ENCODE measurements at regions not wholly inside any gene's neighbourhood (a gene's known extent, or its start where the extent isn't known, plus 50 kb on each side); places are given as distances from the start of the nearest gene placed in this dataset.

GRCh38 chr10:84704101-84704500, 375.7 kb downstream of the CCSER2 start:
- Histone ChIP-seq H3K4me3 (no peak overlapping the region), H3K4me1 (ENCODE audit: insufficient read depth) (no peaks in the 10 kb centered on the region), H3K9me2 (replicated peaks; ENCODE audit: insufficient read depth) (no peaks in the 10 kb centered on the region), H3K27me3 (no peaks in the 10 kb centered on the region), H4K20me1 (ENCODE audit: insufficient read depth, poor library complexity, severe bottlenecking) (no peaks in the 10 kb centered on the region), H3K79me2 (no peaks in the 10 kb centered on the region), H3K9me3 (ENCODE audit: low read depth) (no peaks in the 10 kb centered on the region), H3K36me3 (replicated peaks; ENCODE audit: insufficient read depth, low read depth) (no peaks in the 10 kb centered on the region), H2AFZ (no peak overlapping the region), H3K27ac (no peak overlapping the region), H3K4me2 (no peak overlapping the region)
- WGBS (ENCODE audit: low lambda C conversion rate, missing lambda C conversion rate), result 81% methylated on average over 3 of the region's 3 CpGs
- DNase-seq (ENCODE audit: low spot score), result no peak
- TF ChIP-seq EZH2phosphoT487 (IDR thresholded peaks at IDR 0.05; ENCODE audit: low read depth, severe bottlenecking, unreplicated experiment), result no peak
- TF ChIP-seq EZH2 (IDR thresholded peaks at IDR 0.05; ENCODE audit: borderline replicate concordance), result no peak
- no peak for TF ChIP-seq CTCF (IDR thresholded peaks at IDR 0.05; ENCODE audit: poor library complexity)

DNA sequence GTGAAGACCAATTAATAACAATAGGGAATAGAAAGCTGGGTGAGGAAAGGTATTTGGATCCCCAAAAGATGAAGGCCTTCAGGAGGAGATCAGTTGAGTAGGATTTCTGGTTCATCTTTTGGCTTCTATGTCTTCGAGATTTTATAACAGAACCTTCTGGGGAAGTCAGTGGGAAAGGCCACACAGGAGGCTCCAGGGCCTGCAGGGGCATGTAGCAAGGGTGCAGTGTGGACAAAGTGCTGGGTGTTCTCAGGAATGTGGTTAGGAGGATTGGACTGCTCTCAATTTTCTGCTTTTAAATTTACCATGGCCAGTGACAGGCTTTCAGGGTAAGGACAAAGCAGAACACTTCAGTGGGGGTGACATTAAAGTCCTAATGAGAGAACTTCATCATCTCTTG, 378.0 kb downstream of the CCSER2 start:
- 91% methylated on average over 1 of the region's 1 CpG for WGBS (ENCODE audit: low lambda C conversion rate, missing lambda C conversion rate)

DNA sequence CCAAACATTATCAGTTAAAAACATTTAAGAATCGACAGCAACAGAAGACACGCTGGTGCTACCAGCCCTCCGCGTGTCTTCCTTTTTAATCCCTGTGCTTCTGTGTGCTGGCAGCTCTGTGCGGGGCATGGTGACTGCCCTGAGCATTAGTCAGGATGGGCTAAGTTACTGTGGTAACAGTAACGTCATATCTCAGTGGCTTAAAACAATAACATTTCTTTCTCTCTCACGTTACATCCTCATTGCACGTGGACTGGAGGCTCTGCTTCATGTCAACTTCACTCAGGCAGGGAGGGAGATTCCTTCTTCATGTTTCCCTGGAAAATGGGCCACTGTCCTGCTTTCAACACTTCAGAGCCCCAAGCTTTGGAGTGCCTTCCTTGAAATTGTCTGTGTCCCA, 378.5 kb downstream of the CCSER2 start:
- WGBS (ENCODE audit: low lambda C conversion rate, missing lambda C conversion rate), result 51% methylated on average over 8 of the region's 8 CpGs
- Histone ChIP-seq H4K20me1 (ENCODE audit: insufficient read depth, poor library complexity, severe bottlenecking) (no peaks in the 10 kb centered on the region), H3K27me3 (peaks cover 10% of the 10 kb centered on the region), H3K4me1 (ENCODE audit: insufficient read depth) (no peaks in the 10 kb centered on the region), H3K9me2 (replicated peaks; ENCODE audit: insufficient read depth) (no peaks in the 10 kb centered on the region), H2AFZ (no peak overlapping the region), H3K4me2 (no peak overlapping the region), H3K4me3 (no peak overlapping the region), H3K27ac (no peak overlapping the region), H3K36me3 (replicated peaks; ENCODE audit: insufficient read depth, low read depth) (no peaks in the 10 kb centered on the region), H3K9me3 (ENCODE audit: low read depth) (no peaks in the 10 kb centered on the region), H3K79me2 (no peaks in the 10 kb centered on the region)
- no peak for TF ChIP-seq EZH2phosphoT487 (IDR thresholded peaks at IDR 0.05; ENCODE audit: low read depth, severe bottlenecking, unreplicated experiment)
- no peak for TF ChIP-seq EZH2 (IDR thresholded peaks at IDR 0.05; ENCODE audit: borderline replicate concordance)
- TF ChIP-seq CTCF (IDR thresholded peaks at IDR 0.05; ENCODE audit: poor library complexity), result no peak
- peak; percentile 39 for DNase-seq (ENCODE audit: low spot score)

More for the DNA sequence above, 378.0 kb downstream of the CCSER2 start:
- H3K9me3 ChIP-seq (ENCODE audit: low read depth), result no peaks in the 10 kb centered on the region
- TF ChIP-seq CTCF (IDR thresholded peaks at IDR 0.05; ENCODE audit: poor library complexity), result no peak
- no peak for TF ChIP-seq EZH2phosphoT487 (IDR thresholded peaks at IDR 0.05; ENCODE audit: low read depth, severe bottlenecking, unreplicated experiment)
- no peak for TF ChIP-seq EZH2 (IDR thresholded peaks at IDR 0.05; ENCODE audit: borderline replicate concordance)
- peaks cover 6% of the 10 kb centered on the region for H3K27me3 ChIP-seq
- H3K4me3 ChIP-seq, result no peak overlapping the region
- H3K36me3 ChIP-seq (replicated peaks; ENCODE audit: insufficient read depth, low read depth), result no peaks in the 10 kb centered on the region
- H3K79me2 ChIP-seq, result no peaks in the 10 kb centered on the region
- no peak overlapping the region for H3K27ac ChIP-seq
- no peaks in the 10 kb centered on the region for H4K20me1 ChIP-seq (ENCODE audit: insufficient read depth, poor library complexity, severe bottlenecking)
- H3K4me1 ChIP-seq (ENCODE audit: insufficient read depth), result no peaks in the 10 kb centered on the region
- DNase-seq (ENCODE audit: low spot score), result no peak
- no peak overlapping the region for H3K4me2 ChIP-seq
- H3K9me2 ChIP-seq (replicated peaks; ENCODE audit: insufficient read depth), result no peaks in the 10 kb centered on the region
- H2AFZ ChIP-seq, result no peak overlapping the region

DNA sequence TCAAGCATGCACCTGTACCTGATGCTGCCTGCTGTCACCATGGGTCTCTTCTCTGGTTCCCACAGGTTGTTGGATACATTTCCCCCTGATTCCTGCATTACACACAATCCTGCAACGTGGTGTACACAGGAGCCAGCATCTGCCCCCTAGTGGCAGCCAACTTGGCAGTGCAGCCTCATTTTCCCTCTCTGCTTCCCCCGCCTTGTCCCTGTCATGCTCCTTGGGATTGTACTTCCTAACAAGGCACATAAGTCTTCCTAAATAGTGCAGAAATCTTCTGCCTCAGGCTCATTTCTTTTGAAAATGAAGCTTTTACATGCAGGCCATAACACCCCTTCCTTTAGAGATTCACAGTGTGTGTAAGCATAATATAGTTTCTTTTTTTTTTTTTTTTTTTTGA, 387.5 kb downstream of the CCSER2 start:
- no peak overlapping the region for H3K4me2 ChIP-seq
- H3K79me2 ChIP-seq, result no peaks in the 10 kb centered on the region
- no peak overlapping the region for H3K4me3 ChIP-seq
- peak; percentile 60 for DNase-seq (ENCODE audit: low spot score)
- H3K4me1 ChIP-seq (ENCODE audit: insufficient read depth), result no peaks in the 10 kb centered on the region
- no peaks in the 10 kb centered on the region for H3K9me2 ChIP-seq (replicated peaks; ENCODE audit: insufficient read depth)
- 37% methylated on average over 2 of the region's 2 CpGs for WGBS (ENCODE audit: low lambda C conversion rate, missing lambda C conversion rate)
- H3K27me3 ChIP-seq, result peaks cover 18% of the 10 kb centered on the region
- H2AFZ ChIP-seq, result no peak overlapping the region
- no peak overlapping the region for H3K27ac ChIP-seq
- no peaks in the 10 kb centered on the region for H4K20me1 ChIP-seq (ENCODE audit: insufficient read depth, poor library complexity, severe bottlenecking)
- TF ChIP-seq EZH2 (IDR thresholded peaks at IDR 0.05; ENCODE audit: borderline replicate concordance) (no peak), CTCF (IDR thresholded peaks at IDR 0.05; ENCODE audit: poor library complexity) (peak; percentile 55), EZH2phosphoT487 (IDR thresholded peaks at IDR 0.05; ENCODE audit: low read depth, severe bottlenecking, unreplicated experiment) (no peak)
- H3K9me3 ChIP-seq (ENCODE audit: low read depth), result no peaks in the 10 kb centered on the region
- H3K36me3 ChIP-seq (replicated peaks; ENCODE audit: insufficient read depth, low read depth), result no peaks in the 10 kb centered on the region
